H9 (cell line): ENCODE measurements at regions not wholly inside any gene's neighbourhood (a gene's known extent, or its start where the extent isn't known, plus 50 kb on each side); places are given as distances from the start of the nearest gene placed in this dataset.

ENCODE experiments used
- DNase-seq: peaks from one replicate; pipeline ENCODE4 v3.0.0-alpha.2; 2017
- H2AFZ ChIP-seq: one replicate; pipeline ENCODE4 v1.6.1; 2013; ENCODE audit warnings: mild to moderate bottlenecking, low read length, control low read depth, moderate library complexity
- H2AK5ac ChIP-seq: 2 replicates; pipeline ENCODE4 v1.6.1; 2013; ENCODE audit warnings: low read length, control low read depth, mixed read lengths; ENCODE audit not compliant: insufficient read length
- H2BK120ac ChIP-seq: one replicate; pipeline ENCODE4 v1.6.1; 2013; ENCODE audit warnings: low read depth, mild to moderate bottlenecking, low read length, control low read depth, inconsistent platforms; ENCODE audit not compliant: poor library complexity, severe bottlenecking
- H2BK12ac ChIP-seq: 2 replicates; pipeline ENCODE4 v1.6.1; 2013; ENCODE audit warnings: low read length, control low read depth, mixed read lengths, low read depth; ENCODE audit not compliant: insufficient read length
- H2BK15ac ChIP-seq: 2 replicates; pipeline ENCODE4 v1.6.1; 2013; ENCODE audit warnings: low read depth, low read length, control low read depth
- H2BK20ac ChIP-seq: one replicate; pipeline ENCODE4 v1.6.1; 2013; ENCODE audit warnings: low read depth, mild to moderate bottlenecking, low read length, control low read depth, inconsistent platforms; ENCODE audit not compliant: poor library complexity, severe bottlenecking
- H2BK5ac ChIP-seq: 2 replicates; pipeline ENCODE4 v1.6.1; 2013; ENCODE audit warnings: low read length, control low read depth, mixed read lengths; ENCODE audit not compliant: insufficient read length
- H3K14ac ChIP-seq: 2 replicates; pipeline ENCODE4 v1.6.1; 2013; ENCODE audit warnings: low read length, control low read depth; ENCODE audit not compliant: insufficient read depth
- H3K18ac ChIP-seq: 2 replicates; pipeline ENCODE4 v1.6.1; 2013; ENCODE audit warnings: low read depth, mild to moderate bottlenecking, mixed read lengths, low read length, control low read depth; ENCODE audit not compliant: insufficient read length
- H3K23ac ChIP-seq: 2 replicates; pipeline ENCODE4 v1.6.1; 2013; ENCODE audit warnings: low read length, control low read depth, mixed read lengths, low read depth; ENCODE audit not compliant: insufficient read length
- H3K23me2 ChIP-seq: 2 replicates; pipeline ENCODE4 v1.6.1; 2013; ENCODE audit warnings: low read depth, mild to moderate bottlenecking, mixed read lengths, low read length, control low read depth; ENCODE audit not compliant: insufficient read length, poor library complexity, severe bottlenecking
- H3K27ac ChIP-seq: 2 replicates; pipeline ENCODE4 v1.5.1; 2013; ENCODE audit warnings: low read length, control low read depth, mixed read lengths, low read depth; ENCODE audit not compliant: insufficient read length
- H3K27me3 ChIP-seq: 2 replicates; pipeline ENCODE4 v1.6.1; 2013; ENCODE audit warnings: low read length, control low read depth, inconsistent platforms; ENCODE audit not compliant: insufficient read depth
- H3K4ac ChIP-seq: 2 replicates; pipeline ENCODE4 v1.6.1; 2013; ENCODE audit warnings: low read depth, mild to moderate bottlenecking, control low read depth, inconsistent platforms, low read length, moderate library complexity
- H3K4me1 ChIP-seq: 2 replicates; pipeline ENCODE4 v1.6.1; 2013; ENCODE audit warnings: low read length, control low read depth, inconsistent platforms; ENCODE audit not compliant: insufficient read depth
- H3K4me2 ChIP-seq: 2 replicates; pipeline ENCODE4 v1.6.1; 2013; ENCODE audit warnings: low read length, control low read depth, mixed read lengths; ENCODE audit not compliant: insufficient read length, insufficient read depth
- H3K56ac ChIP-seq: 2 replicates; pipeline ENCODE4 v1.6.1; 2013; ENCODE audit warnings: low read depth, mild to moderate bottlenecking, mixed read lengths, low read length, control low read depth; ENCODE audit not compliant: insufficient read length
- H3K79me1 ChIP-seq: 2 replicates; pipeline ENCODE4 v1.6.1; 2013; ENCODE audit warnings: low read depth, mild to moderate bottlenecking, moderate library complexity, low read length, control low read depth, inconsistent platforms; ENCODE audit not compliant: insufficient read depth, poor library complexity, severe bottlenecking
- H3K79me2 ChIP-seq: 2 replicates; pipeline ENCODE4 v1.6.1; 2013; ENCODE audit warnings: low read length, control low read depth, inconsistent platforms; ENCODE audit not compliant: insufficient read depth
- H3K9ac ChIP-seq: 2 replicates; pipeline ENCODE4 v1.6.1; 2013; ENCODE audit warnings: low read length, control low read depth, mixed read lengths; ENCODE audit not compliant: insufficient read length; ENCODE audit errors: extremely low read depth
- H3K9me3 ChIP-seq: one replicate; pipeline ENCODE4 v1.6.1; 2013; ENCODE audit warnings: low read depth, low read length, inconsistent platforms; ENCODE audit not compliant: control insufficient read depth
- H3T11ph ChIP-seq: one replicate; pipeline ENCODE4 v1.6.1; 2013; ENCODE audit warnings: mild to moderate bottlenecking, low read length, control low read depth, inconsistent platforms
- H4K20me1 ChIP-seq: one replicate; pipeline ENCODE4 v1.6.1; 2013; ENCODE audit not compliant: control insufficient read depth, insufficient read length, insufficient read depth
- H4K5ac ChIP-seq: 2 replicates; pipeline ENCODE4 v1.6.1; 2013; ENCODE audit warnings: low read depth, mild to moderate bottlenecking, mixed read lengths, low read length, control low read depth; ENCODE audit not compliant: insufficient read length
- H4K8ac ChIP-seq: replicated peaks from 2 replicates; pipeline ENCODE4 v1.6.1; 2013; ENCODE audit warnings: low read length, control low read depth, mixed read lengths, low read depth; ENCODE audit not compliant: insufficient read length
- H4K91ac ChIP-seq: 2 replicates; pipeline ENCODE4 v1.6.1; 2013; ENCODE audit warnings: low read depth, mild to moderate bottlenecking, moderate library complexity, mixed read lengths, low read length, control low read depth; ENCODE audit not compliant: insufficient read length
- H3K27ac Mint-ChIP-seq, 3 experiments: 2 replicates in 2 of 3; 3 replicates in 1 of 3; pipeline ENCODE4 v1.8.0; 2020 to 2021; ENCODE audit warnings: mixed read lengths in 3 of 3, mild to moderate bottlenecking in 1 of 3, moderate library complexity in 1 of 3
- H3K27me3 Mint-ChIP-seq: 2 replicates; pipeline ENCODE4 v1.8.0; 2021; ENCODE audit warnings: low read depth, mild to moderate bottlenecking, moderate library complexity, mixed read lengths
- H3K36me3 Mint-ChIP-seq, 3 experiments: 2 replicates in 2 of 3; 3 replicates in 1 of 3; pipeline ENCODE4 v1.8.0; 2020 to 2021; ENCODE audit warnings: low read depth in 3 of 3, mixed read lengths in 3 of 3; ENCODE audit not compliant: insufficient read depth in 1 of 3
- H3K4me1 Mint-ChIP-seq, 2 experiments: 2 replicates each; pipeline ENCODE4 v1.8.0; 2020; ENCODE audit warnings: mixed read lengths in 2 of 2
- H3K4me3 Mint-ChIP-seq, 2 experiments: 2 replicates in 1 of 2; 3 replicates in 1 of 2; pipeline ENCODE4 v1.8.0; 2020 to 2021; ENCODE audit warnings: mild to moderate bottlenecking in 2 of 2, mixed read lengths in 2 of 2, moderate library complexity in 1 of 2
- H3K9me3 Mint-ChIP-seq, 2 experiments: 2 replicates in 1 of 2; 3 replicates in 1 of 2; pipeline ENCODE4 v1.8.0; 2020; ENCODE audit warnings: mild to moderate bottlenecking in 2 of 2, mixed read lengths in 2 of 2, moderate library complexity in 1 of 2
- CTCF ChIP-seq: fragments of 200-600 bp; sonication (generic); conservative IDR thresholded peaks from 3 replicates; pipeline ENCODE4 v1.8.0; 2021; ENCODE audit warnings: antibody characterized with exemption, mild to moderate bottlenecking
- WGBS: extraction: QIAGEN DNeasy Blood & Tissue Kit; methylation state at CpG from one replicate; pipeline ENCODE4 v1.1.7; 2013; ENCODE audit warnings: missing lambda C conversion rate, low lambda C conversion rate, mixed read lengths; ENCODE audit not compliant: insufficient read length; ENCODE audit errors: extremely low coverage; 5-methylcytosine and 5-hydroxymethylcytosine counted together

GRCh38 chr7:12741951-12742575 is 54.6 kb downstream of the ARL4A start:
- Histone ChIP-seq H4K8ac (no peak overlapping the region), H3K23me2 (no peaks in the 10 kb centered on the region), H3K79me2 (no peaks in the 10 kb centered on the region), H3K27ac (no peak overlapping the region), H3K27me3 (no peaks in the 10 kb centered on the region), H3K14ac (no peak overlapping the region), H2AFZ (no peak overlapping the region), H3K9me3 (no peaks in the 10 kb centered on the region), H3K79me1 (no peaks in the 10 kb centered on the region), H4K91ac (no peak overlapping the region), H3K4ac (no peak overlapping the region), H4K5ac (no peak overlapping the region), H3K4me1 (no peaks in the 10 kb centered on the region), H2AK5ac (no peak overlapping the region), H2BK15ac (no peak overlapping the region), H2BK5ac (no peak overlapping the region), H2BK120ac (no peak overlapping the region), H3T11ph (no peak overlapping the region), H2BK20ac (no peak overlapping the region), H3K18ac (no peak overlapping the region), H3K9ac (no peak overlapping the region), H4K20me1 (no peaks in the 10 kb centered on the region), H3K23ac (no peak overlapping the region), H3K56ac (no peak overlapping the region), H3K4me2 (no peak overlapping the region), H2BK12ac (no peak overlapping the region)
- Mint-ChIP-seq H3K27ac (no peak overlapping the region), H3K4me1 (peaks cover 4 to 8% of the 10 kb centered on the region in 2 experiments; a peak in 3 of 4 replicates), H3K27me3 (no peaks in the 10 kb centered on the region), H3K4me3 (no peak overlapping the region), H3K9me3 (peaks cover 0 to 2% of the 10 kb centered on the region in 2 experiments; a peak in 1 of 5 replicates), H3K36me3 (no peaks in the 10 kb centered on the region)
- no peak for DNase-seq
- no CpG with 5 or more reads among the region's 1 CpG for WGBS
- no peak for TF ChIP-seq CTCF
